GM12892 (cell line): ENCODE measurements at regions not wholly inside any gene's neighbourhood (a gene's known extent, or its start where the extent isn't known, plus 50 kb on each side); places are given as distances from the start of the nearest gene placed in this dataset.

Experiments
- POLR2A ChIP-seq: IDR thresholded peaks from 2 replicates; pipeline ENCODE4 v1.6.1; 2011; ENCODE audit warnings: low read depth, low read length, control low read depth
- POLR2AphosphoS5 ChIP-seq: IDR thresholded peaks from 2 replicates; pipeline ENCODE4 v1.6.1; 2011; ENCODE audit warnings: low read depth, low read length, control low read depth

GRCh38 chr10:23715363-23715762, 276.5 kb downstream of the OTUD1 start:
- TF ChIP-seq POLR2A: no peak
- TF ChIP-seq POLR2AphosphoS5: no peak
